Loucy (cell line): ENCODE measurements at regions not wholly inside any gene's neighbourhood (a gene's known extent, or its start where the extent isn't known, plus 50 kb on each side); places are given as distances from the start of the nearest gene placed in this dataset.

Experiments used
- CTCF ChIP-seq: fragments of 200-600 bp; sonication (generic); conservative IDR thresholded peaks from 2 replicates; pipeline ENCODE4 v1.5.1; 2014; ENCODE audit warnings: mild to moderate bottlenecking, antibody characterized with exemption, low read length
- EZH2phosphoT487 ChIP-seq: fragments of 200-600 bp; IDR thresholded peaks from 2 replicates; pipeline ENCODE4 v1.6.1; 2018; ENCODE audit warnings: antibody characterized with exemption, mild to moderate bottlenecking, moderate library complexity, borderline replicate concordance

DNA sequence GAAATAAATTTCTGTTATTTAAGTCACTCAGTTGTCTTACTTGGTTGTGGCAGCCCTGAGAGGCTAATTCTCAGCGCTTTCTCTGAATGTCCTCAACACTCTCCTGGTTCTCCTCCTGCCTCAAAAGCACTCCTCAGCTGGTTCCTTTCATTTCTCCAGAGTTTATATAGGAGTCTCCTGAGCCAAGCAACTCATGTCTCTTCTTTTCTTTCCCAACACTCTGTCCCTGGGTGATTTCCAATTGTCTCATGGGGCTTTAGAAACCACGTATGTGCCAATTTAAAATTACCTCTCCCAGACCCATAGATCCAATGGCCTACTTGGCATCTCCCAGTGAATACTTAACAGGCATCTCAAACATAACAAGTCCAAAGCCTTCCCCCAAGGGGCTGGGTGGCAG lies 184.3 kb downstream of the TTC32 start:
- TF ChIP-seq CTCF (no peak), EZH2phosphoT487 (no peak)
